ENCODE measurements at regions not wholly inside any gene's neighbourhood (a gene's known extent, or its start where the extent isn't known, plus 50 kb on each side); places are given as distances from the start of the nearest gene placed in this dataset.

- no peak for DNase-seq (ENCODE audit: low read depth, low spot score)
- ChIA-PET POLR2A (no interaction called here), CTCF (no interaction called here)
- H3K4me3 ChIP-seq (ENCODE audit: low read depth in 2 of 2, low read length in 2 of 2): no peak overlapping the region
- TF ChIP-seq REST (IDR thresholded peaks at IDR 0.05; ENCODE audit: insufficient read depth in 1 of 2, low read depth in 2 of 2, low read length in 1 of 2) (no peak), TCF7L2 (IDR thresholded peaks at IDR 0.05; ENCODE audit: low read depth, low read length) (no peak), POLR2AphosphoS5 (IDR thresholded peaks at IDR 0.05; ENCODE audit: low read depth, low read length) (no peak), SIN3A (IDR thresholded peaks at IDR 0.05; ENCODE audit: borderline replicate concordance, insufficient read depth, low read depth, low read length) (no peak), CTCF (IDR thresholded peaks at IDR 0.05) (no peak)
- no TSS peak for BruUV-seq (replicated peaks)
- intact Hi-C loops (cut with micrococcal nuclease; ENCODE audit: unreplicated experiment) (no loop called here), in situ Hi-C loops (cut with HindIII; ENCODE audit: low pct_unique_long_range_greater_than_20kb, low sequenced_read_pairs) (no loop called here)
- no peaks in the 10 kb centered on the region for H3K27me3 ChIP-seq (ENCODE audit: control insufficient read depth, insufficient read depth, low read length)
- H3K4me1 ChIP-seq (ENCODE audit: control insufficient read depth, insufficient read depth, low read length): no peaks in the 10 kb centered on the region
- H3K36me3 ChIP-seq (ENCODE audit: control insufficient read depth, insufficient read depth, low read length): no peaks in the 10 kb centered on the region
- H3K9me3 ChIP-seq (ENCODE audit: control insufficient read depth, insufficient read depth, low read depth, low read length): no peaks in the 10 kb centered on the region
- H3K27ac ChIP-seq (ENCODE audit: low read length): no peak overlapping the region
- ATAC-seq: no peak
These were observed 339.4 kb downstream of the SIPA1L2 start for GRCh38 chr1:232290570-232290969.

DNA sequence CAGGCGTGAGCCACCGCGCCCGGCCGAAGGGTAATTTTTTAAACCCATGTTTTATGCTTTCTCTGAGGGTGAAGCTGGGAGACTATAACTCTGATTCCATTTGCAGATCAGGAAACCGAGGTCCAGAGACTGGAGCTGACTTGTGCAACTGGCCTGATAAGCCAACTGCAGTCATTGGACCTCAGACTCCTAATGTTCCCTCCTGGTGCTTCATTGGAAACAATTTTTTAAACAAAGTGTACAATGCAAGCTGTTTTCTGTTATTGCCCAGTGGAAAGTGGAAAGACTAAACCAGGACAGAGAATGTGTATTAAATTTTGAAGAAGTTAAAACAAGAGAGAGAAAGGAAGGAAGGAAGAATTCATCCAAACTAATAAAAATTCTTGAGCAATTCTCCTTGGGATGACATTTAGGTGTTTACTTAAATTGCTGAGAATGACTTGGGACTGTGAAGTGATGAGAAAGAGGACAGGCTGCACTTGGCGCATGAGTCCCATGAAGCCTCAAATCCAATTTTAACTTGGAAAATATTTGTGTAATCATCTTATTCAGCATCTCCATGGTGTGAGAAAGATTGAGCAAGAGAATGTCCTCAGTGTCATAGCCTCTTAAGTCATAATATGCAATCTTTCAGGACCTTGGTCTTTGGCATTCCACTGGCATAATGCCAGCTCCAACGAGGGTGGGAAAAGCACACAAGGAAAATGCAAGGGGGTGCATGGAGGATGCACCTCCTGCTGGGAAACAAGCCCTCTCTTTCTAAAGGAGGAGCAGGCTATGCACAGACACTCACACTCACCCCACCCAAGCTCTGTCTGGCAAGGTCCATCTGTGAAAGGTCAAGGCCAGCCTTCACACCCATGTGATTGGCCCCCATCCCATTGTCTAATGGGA, 342.0 kb downstream of the SIPA1L2 start:
- ATAC-seq: no peak
- Histone ChIP-seq H3K27ac (ENCODE audit: low read length) (no peak overlapping the region), H3K4me3 (ENCODE audit: low read depth in 2 of 2, low read length in 2 of 2) (no peak overlapping the region), H3K27me3 (ENCODE audit: control insufficient read depth, insufficient read depth, low read length) (no peaks in the 10 kb centered on the region), H3K9me3 (ENCODE audit: control insufficient read depth, insufficient read depth, low read depth, low read length) (no peaks in the 10 kb centered on the region), H3K4me1 (ENCODE audit: control insufficient read depth, insufficient read depth, low read length) (no peaks in the 10 kb centered on the region), H3K36me3 (ENCODE audit: control insufficient read depth, insufficient read depth, low read length) (no peaks in the 10 kb centered on the region)
- no peak for DNase-seq (ENCODE audit: low read depth, low spot score)
- intact Hi-C loops (cut with micrococcal nuclease; ENCODE audit: unreplicated experiment): no loop called here
- no TSS peak for BruUV-seq (replicated peaks)
- TF ChIP-seq CTCF (IDR thresholded peaks at IDR 0.05) (no peak), TCF7L2 (IDR thresholded peaks at IDR 0.05; ENCODE audit: low read depth, low read length) (no peak), POLR2AphosphoS5 (IDR thresholded peaks at IDR 0.05; ENCODE audit: low read depth, low read length) (no peak), SIN3A (IDR thresholded peaks at IDR 0.05; ENCODE audit: borderline replicate concordance, insufficient read depth, low read depth, low read length) (no peak), REST (IDR thresholded peaks at IDR 0.05; ENCODE audit: insufficient read depth in 1 of 2, low read depth in 2 of 2, low read length in 1 of 2) (no peak)
- ChIA-PET CTCF (no interaction called here), POLR2A (no interaction called here)
- in situ Hi-C loops (cut with HindIII; ENCODE audit: low pct_unique_long_range_greater_than_20kb, low sequenced_read_pairs): no loop called here
